ENCODE measurements at regions not wholly inside any gene's neighbourhood (a gene's known extent, or its start where the extent isn't known, plus 50 kb on each side); places are given as distances from the start of the nearest gene placed in this dataset.
"Not testable (repeated sequence)": the region's sequence is repeated elsewhere in the genome, so short reads cannot be mapped to it uniquely, and the experiment has no call there.

GRCh38 chr1:157314408-157314807, 176.2 kb upstream of the ETV3 start:
- H3K27ac ChIP-seq: no peak overlapping the region
- WGBS, 2 donors: 47 to 54% methylated on average over 2 of the region's 2 CpGs
- H3K27me3 ChIP-seq: no peaks in the 10 kb centered on the region
- H3K36me3 ChIP-seq: no peaks in the 10 kb centered on the region
- H3K4me3 ChIP-seq: no peak overlapping the region
- H3K9me3 ChIP-seq: peaks cover 0 to 19% (median 9%) of the 10 kb centered on the region in 4 donors
- ATAC-seq (ENCODE audit: low FRiP score in 2 of 2) (no peak), DNase-seq (no peak)
- TF ChIP-seq EP300 (IDR thresholded peaks at IDR 0.05) (no peak), CTCF (IDR thresholded peaks at IDR 0.05) (no peak), POLR2A (IDR thresholded peaks at IDR 0.05) (no peak), POLR2AphosphoS5 (IDR thresholded peaks at IDR 0.05) (no peak)
- H3K4me1 ChIP-seq: peaks cover 0 to 3% (median 0%) of the 10 kb centered on the region in 4 donors

- 50 to 62% methylated on average over 3 of the region's 3 CpGs for WGBS, 2 donors
- H3K9me3 ChIP-seq: peaks cover 0 to 12% (median 8%) of the 10 kb centered on the region in 4 donors
- TF ChIP-seq EP300 (IDR thresholded peaks at IDR 0.05) (peak in 1 of 4 donors; percentile 10), POLR2AphosphoS5 (IDR thresholded peaks at IDR 0.05) (no peak), POLR2A (IDR thresholded peaks at IDR 0.05) (no peak)
- no peak overlapping the region for H3K4me3 ChIP-seq
- H3K4me1 ChIP-seq: peaks cover 0 to 3% (median 0%) of the 10 kb centered on the region in 4 donors
- no peaks in the 10 kb centered on the region for H3K27me3 ChIP-seq
- DNase-seq (peak in 1 of 2 donors; percentile 64), ATAC-seq (ENCODE audit: low FRiP score in 2 of 2) (peak in 1 of 2 donors; percentile 66)
- H3K27ac ChIP-seq: no peak overlapping the region
- H3K36me3 ChIP-seq: no peaks in the 10 kb centered on the region
Observed at GRCh38 chr1:157313240-157313807, 175.1 kb upstream of the ETV3 start.

GRCh38 chr1:157312082-157312812, 174.1 kb upstream of the ETV3 start:
- Histone ChIP-seq H3K27me3 (no peaks in the 10 kb centered on the region), H3K4me3 (no peak overlapping the region), H3K27ac (no peak overlapping the region), H3K9me3 (peaks cover 0 to 10% (median 6%) of the 10 kb centered on the region in 4 donors), H3K36me3 (no peaks in the 10 kb centered on the region), H3K4me1 (peaks cover 0 to 3% (median 0%) of the 10 kb centered on the region in 4 donors)
- ATAC-seq (ENCODE audit: low FRiP score in 2 of 2) (peak; percentile 7 to 17), DNase-seq (no peak)
- TF ChIP-seq CTCF (IDR thresholded peaks at IDR 0.05) (no peak), POLR2AphosphoS5 (IDR thresholded peaks at IDR 0.05) (no peak), POLR2A (IDR thresholded peaks at IDR 0.05) (no peak), EP300 (IDR thresholded peaks at IDR 0.05) (no peak)
- WGBS, 2 donors: 51 to 58% methylated on average over 4 of the region's 4 CpGs

- DNase-seq (no peak), ATAC-seq (ENCODE audit: low FRiP score in 2 of 2) (peak in 1 of 2 donors; percentile 11)
- 54 to 90% methylated on average over 2 to 5 of the region's 5 CpGs for WGBS, 2 donors
- peaks cover 0 to 5% (median under 1%) of the 10 kb centered on the region in 4 donors for H3K9me3 ChIP-seq
- no peaks in the 10 kb centered on the region for H3K36me3 ChIP-seq
- peaks cover 0 to 3% (median 0%) of the 10 kb centered on the region in 4 donors for H3K4me1 ChIP-seq
- no peak overlapping the region for H3K27ac ChIP-seq
- no peaks in the 10 kb centered on the region for H3K27me3 ChIP-seq
- no peak overlapping the region for H3K4me3 ChIP-seq
- TF ChIP-seq POLR2A (IDR thresholded peaks at IDR 0.05) (no peak), CTCF (IDR thresholded peaks at IDR 0.05) (no peak), POLR2AphosphoS5 (IDR thresholded peaks at IDR 0.05) (no peak), EP300 (IDR thresholded peaks at IDR 0.05) (no peak)
Observed at GRCh38 chr1:157311730-157312081, 173.5 kb upstream of the ETV3 start.

- not testable (repeated sequence) for H3K9me3 ChIP-seq, H3K4me3 ChIP-seq, H3K27me3 ChIP-seq, H3K27ac ChIP-seq, H3K4me1 ChIP-seq, H3K36me3 ChIP-seq
- peak; percentile 12 to 40 for ATAC-seq (ENCODE audit: low FRiP score in 2 of 2)
- 24 to 30% methylated on average over 6 of the region's 6 CpGs for WGBS, 2 donors
- peak in 1 of 2 donors; percentile 39 for DNase-seq
Observed at GRCh38 chr1:157310805-157311729, 172.9 kb upstream of the ETV3 start.

All from upper lobe of left lung (tissue), 6 donors.